HCT116 (cell line): ENCODE measurements at regions not wholly inside any gene's neighbourhood (a gene's known extent, or its start where the extent isn't known, plus 50 kb on each side); places are given as distances from the start of the nearest gene placed in this dataset.

Source experiments
- ATAC-seq: fragments of 200-7000 bp; cut with Tn5 transposase; 2 replicates; pipeline ENCODE4 v1.9.1; 2020; ENCODE audit warnings: mild to moderate bottlenecking, moderate library complexity
- BruUV-seq: library from RNA; stranded (reverse); fragments of 400-500 nt; replicated peaks from 2 replicates; lab custom pipeline; 2021; lab: Mats Ljungman, UMichigan
- CTCF ChIA-PET: fragments of 300-600 bp; sonication (Branson Sonifier 250); formaldehyde crosslinking; loops from one replicate; lab custom pipeline; 2021; ENCODE audit warnings: antibody characterized with exemption; lab: Charles Lee
- POLR2A ChIA-PET: fragments of 300-600, 350-600 bp; sonication (Branson Sonifier 250); formaldehyde crosslinking; loops from one replicate; lab custom pipeline; 2021; ENCODE audit warnings: antibody characterized with exemption; lab: Charles Lee
- RAD21 ChIA-PET, 2 experiments: fragments of 300-600 bp; sonication (Branson Sonifier 250); formaldehyde crosslinking; loops; one replicate each; lab custom pipeline; 2023; ENCODE audit warnings: low total read pairs in 2 of 2; ENCODE audit not compliant: uncharacterized antibody in 2 of 2, unreplicated experiment in 2 of 2, low non-redundant PET in 1 of 2; lab: Charles Lee
- DNase-seq: peaks from one replicate; pipeline ENCODE4 v3.0.0-alpha.2; 2010; ENCODE audit warnings: low read depth, low spot score
- H2AFZ ChIP-seq: fragments of 200-600 bp; shearing (Covaris generic), sonication (generic); 2 replicates; pipeline ENCODE4 v1.6.1; 2017; ENCODE audit warnings: low read depth, mixed run types, mixed read lengths, antibody characterized with exemption, low read length; ENCODE audit not compliant: poor library complexity, severe bottlenecking
- H3K27ac ChIP-seq: 2 replicates; pipeline ENCODE4 v1.5.1; 2012; ENCODE audit warnings: low read depth, low read length
- H3K27me3 ChIP-seq: fragments of 200-600 bp; sonication (generic); 2 replicates; pipeline ENCODE4 v1.6.1; 2016; ENCODE audit warnings: mixed run types, low read length, mixed read lengths; ENCODE audit not compliant: insufficient read depth
- H3K36me3 ChIP-seq, 2 experiments: fragments of 200-500 bp in 1 of 2; fragments of 200-600 bp in 1 of 2; sonication (Bioruptor generic) in 1 of 2; sonication (generic) in 1 of 2; 2 replicates each; pipeline versions ENCODE4 v1.5.1 to v1.6.1; 2014 to 2016; ENCODE audit warnings: low read length in 2 of 2, inconsistent platforms in 1 of 2, mixed read lengths in 1 of 2, mixed run types in 1 of 2; ENCODE audit not compliant: insufficient read depth in 2 of 2, control insufficient read depth in 1 of 2
- H3K4me1 ChIP-seq, 2 experiments: fragments of 200-600 bp in 1 of 2; sonication (generic) in 1 of 2; 2 replicates each; pipeline versions ENCODE4 v1.5.1 to v1.6.1; 2012 to 2017; ENCODE audit warnings: low read length in 2 of 2, inconsistent platforms in 1 of 2, mild to moderate bottlenecking in 1 of 2, mixed read lengths in 1 of 2, mixed run types in 1 of 2, moderate library complexity in 1 of 2; ENCODE audit not compliant: insufficient read depth in 2 of 2, control insufficient read depth in 1 of 2
- H3K4me2 ChIP-seq: fragments of 200-600 bp; sonication (generic); 2 replicates; pipeline ENCODE4 v1.6.1; 2017; ENCODE audit warnings: mixed run types, low read length, mixed read lengths
- H3K4me3 ChIP-seq, 2 experiments: fragments of 200-600 bp in 1 of 2; sonication (generic) in 1 of 2; replicated peaks in 1 of 2; 2 replicates each; pipeline ENCODE4 v1.5.1; 2011 to 2016; ENCODE audit warnings: low read length in 2 of 2, control low read depth in 1 of 2, low read depth in 1 of 2, mild to moderate bottlenecking in 1 of 2, mixed read lengths in 1 of 2, mixed run types in 1 of 2
- H3K79me2 ChIP-seq: fragments of 200-600 bp; sonication (generic); 2 replicates; pipeline ENCODE4 v1.6.1; 2017; ENCODE audit warnings: mild to moderate bottlenecking, mixed run types, low read length, moderate library complexity, mixed read lengths; ENCODE audit not compliant: insufficient read depth
- H3K9ac ChIP-seq: fragments of 200-600 bp; sonication (generic); 2 replicates; pipeline ENCODE4 v1.6.1; 2016; ENCODE audit warnings: low read length, mixed read lengths
- H3K9me2 ChIP-seq: fragments of 200-600 bp; sonication (generic), shearing (Covaris generic); 2 replicates; pipeline ENCODE4 v1.6.1; 2017; ENCODE audit warnings: mixed run types, mild to moderate bottlenecking, moderate library complexity; ENCODE audit not compliant: insufficient read depth
- H3K9me3 ChIP-seq, 2 experiments: fragments of 200-500 bp in 1 of 2; fragments of 200-600 bp in 1 of 2; sonication (Bioruptor generic) in 1 of 2; sonication (generic) in 1 of 2; 2 replicates each; pipeline ENCODE4 v1.6.1; 2014 to 2017; ENCODE audit warnings: low read length in 2 of 2, mixed read lengths in 2 of 2, inconsistent platforms in 1 of 2, low read depth in 1 of 2, mild to moderate bottlenecking in 1 of 2, mixed run types in 1 of 2, moderate library complexity in 1 of 2; ENCODE audit not compliant: control insufficient read depth in 1 of 2, insufficient read depth in 1 of 2
- H4K20me1 ChIP-seq: fragments of 200-600 bp; sonication (generic), shearing (Covaris generic); 2 replicates; pipeline ENCODE4 v1.6.1; 2017; ENCODE audit warnings: mixed run types, mild to moderate bottlenecking, moderate library complexity; ENCODE audit not compliant: insufficient read depth
- ATF3 ChIP-seq: IDR thresholded peaks from 2 replicates; pipeline ENCODE4 v1.6.1; 2012
- CBX3 ChIP-seq: IDR thresholded peaks from 2 replicates; pipeline ENCODE4 v1.6.1; 2012; ENCODE audit warnings: low read depth
- CEBPB ChIP-seq: IDR thresholded peaks from 2 replicates; pipeline ENCODE4 v1.6.1; 2012; ENCODE audit warnings: low read depth
- CTCF ChIP-seq, 3 experiments: fragments of 200-600 bp in 1 of 3; sonication (generic) in 1 of 3; IDR thresholded peaks in 2 of 3; conservative IDR thresholded peaks in 1 of 3; 2 replicates each; pipeline ENCODE4 v1.5.1; 2012 to 2017; ENCODE audit warnings: low read depth in 2 of 3, low read length in 2 of 3, antibody characterized with exemption in 1 of 3, borderline replicate concordance in 1 of 3, control low read depth in 1 of 3, mild to moderate bottlenecking in 1 of 3, mixed read lengths in 1 of 3, mixed run types in 1 of 3, moderate library complexity in 1 of 3; ENCODE audit not compliant: insufficient read depth in 1 of 3
- EGR1 ChIP-seq: IDR thresholded peaks from 2 replicates; pipeline ENCODE4 v1.6.1; 2012; ENCODE audit warnings: low read depth
- ELF1 ChIP-seq: IDR thresholded peaks from 2 replicates; pipeline ENCODE4 v1.6.1; 2012; ENCODE audit warnings: low read depth, borderline replicate concordance
- JUND ChIP-seq: IDR thresholded peaks from 2 replicates; pipeline ENCODE4 v1.6.1; 2012
- POLR2A ChIP-seq: IDR thresholded peaks from 2 replicates; pipeline ENCODE4 v1.7.0; 2011; ENCODE audit warnings: borderline replicate concordance; ENCODE audit not compliant: insufficient read depth, insufficient read length; ENCODE audit errors: extremely low read depth
- RAD21 ChIP-seq: IDR thresholded peaks from 2 replicates; pipeline ENCODE4 v1.6.1; 2012; ENCODE audit warnings: low read depth, mild to moderate bottlenecking
- SRF ChIP-seq: IDR thresholded peaks from 2 replicates; pipeline ENCODE4 v1.6.1; 2012; ENCODE audit warnings: low read depth
- YY1 ChIP-seq: IDR thresholded peaks from 2 replicates; pipeline ENCODE4 v1.6.1; 2011; ENCODE audit warnings: low read length, low read depth, moderate library complexity, mild to moderate bottlenecking; ENCODE audit not compliant: insufficient replicate concordance; ENCODE audit errors: extremely low read depth
- ZBTB33 ChIP-seq: IDR thresholded peaks from 2 replicates; pipeline ENCODE4 v1.6.1; 2011; ENCODE audit warnings: mild to moderate bottlenecking, low read length, moderate library complexity; ENCODE audit not compliant: insufficient replicate concordance; ENCODE audit errors: extremely low read depth
- ZFX ChIP-seq: fragments of 450-650 bp; IDR thresholded peaks from 2 replicates; pipeline ENCODE4 v1.6.1; 2017
- ZNF274 ChIP-seq: fragments of 200-500 bp; sonication (Bioruptor generic); IDR thresholded peaks from 2 replicates; pipeline ENCODE4 v1.6.1; 2014; ENCODE audit warnings: mild to moderate bottlenecking, low read depth, low read length, inconsistent platforms
- intact Hi-C: fragments of 100-400 bp; cut with micrococcal nuclease; formaldehyde crosslinking; loops from 2 replicates; pipeline ENCODE4 v1.10.0; 2022

GRCh38 chr3:41045491-41045890 lies 153.8 kb upstream of the CTNNB1 start:
- BruUV-seq: no TSS peak
- Histone ChIP-seq H3K4me2 (no peak overlapping the region), H3K79me2 (no peaks in the 10 kb centered on the region), H3K9me3 (no peaks in the 10 kb centered on the region), H3K36me3 (no peaks in the 10 kb centered on the region), H3K27ac (no peak overlapping the region), H3K27me3 (peaks cover 9% of the 10 kb centered on the region; the same call in 1 of the 2 replicates), H4K20me1 (no peaks in the 10 kb centered on the region), H3K4me3 (no peak overlapping the region), H3K9ac (no peak overlapping the region), H2AFZ (no peak overlapping the region), H3K9me2 (no peaks in the 10 kb centered on the region), H3K4me1 (no peaks in the 10 kb centered on the region)
- RAD21 ChIA-PET: no interaction called here
- CTCF ChIA-PET: no interaction called here
- ATAC-seq (no peak), DNase-seq (no peak)
- intact Hi-C loops: no loop called here
- POLR2A ChIA-PET: no interaction called here
- TF ChIP-seq ZFX: no peak
- no peak for TF ChIP-seq CEBPB
- no peak for TF ChIP-seq CBX3
- no peak for TF ChIP-seq CTCF (IDR thresholded peaks at IDR 0.05 in 2 of 3, conservative IDR thresholded peaks at IDR 0.05 in 1 of 3; ENCODE audit: borderline replicate concordance in 1 of 3, insufficient read depth in 1 of 3, low read depth in 2 of 3, low read length in 2 of 3)
- no peak for TF ChIP-seq ATF3
- no peak for TF ChIP-seq ELF1
- no peak for TF ChIP-seq SRF
- TF ChIP-seq EGR1: no peak
- TF ChIP-seq ZBTB33: no peak
- TF ChIP-seq JUND: no peak
- no peak for TF ChIP-seq RAD21
- TF ChIP-seq YY1: no peak
- TF ChIP-seq POLR2A: no peak
- TF ChIP-seq ZNF274: no peak
